Panc1 (cell line): ENCODE measurements at regions not wholly inside any gene's neighbourhood (a gene's known extent, or its start where the extent isn't known, plus 50 kb on each side); places are given as distances from the start of the nearest gene placed in this dataset.

Experiments
- POLR2AphosphoS5 ChIP-seq: IDR thresholded peaks from 2 replicates; pipeline ENCODE4 v1.6.1; 2012; ENCODE audit warnings: mild to moderate bottlenecking, low read depth, low read length, moderate library complexity
- SIN3A ChIP-seq: IDR thresholded peaks from 2 replicates; pipeline ENCODE4 v1.6.1; 2012; ENCODE audit warnings: low read depth, mild to moderate bottlenecking, low read length, moderate library complexity, borderline replicate concordance; ENCODE audit not compliant: insufficient read depth
- TCF7L2 ChIP-seq: IDR thresholded peaks from 2 replicates; pipeline ENCODE4 v1.6.1; 2011; ENCODE audit warnings: mild to moderate bottlenecking, low read depth, low read length, inconsistent platforms
- TF ChIP-seq, protein P1 (sequence below): fragments of 450-650 bp; IDR thresholded peaks from 2 replicates; pipeline ENCODE4 v1.5.1; 2017; ENCODE audit warnings: mild to moderate bottlenecking
- TF ChIP-seq, protein P2 (sequence below), 2 experiments: IDR thresholded peaks; 2 replicates each; pipeline ENCODE4 v1.6.1; 2011 to 2012; ENCODE audit warnings: low read depth in 2 of 2, control low read depth in 1 of 2, low read length in 1 of 2, mild to moderate bottlenecking in 1 of 2, moderate library complexity in 1 of 2; ENCODE audit not compliant: insufficient read depth in 1 of 2

DNA sequence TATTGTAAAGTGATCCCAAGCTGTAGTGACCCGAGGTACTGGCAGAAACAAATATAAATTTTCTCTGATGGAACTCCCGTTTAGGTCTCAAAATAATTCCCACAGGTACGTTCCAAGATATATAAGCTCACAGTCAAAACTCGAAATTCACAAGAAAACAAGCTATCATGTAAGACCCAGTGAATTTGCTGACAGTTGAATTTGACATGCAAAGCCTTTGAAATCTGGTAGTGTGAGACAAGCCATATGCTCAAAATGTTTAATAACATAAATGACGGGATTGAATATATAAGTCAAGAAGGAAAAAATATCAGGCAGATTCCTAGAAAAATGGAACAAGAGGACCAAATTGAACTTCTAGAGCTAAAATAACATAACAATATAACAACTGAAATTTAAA lies 252.8 kb downstream of the TMA16 start:
- TF ChIP-seq, protein P1, sequence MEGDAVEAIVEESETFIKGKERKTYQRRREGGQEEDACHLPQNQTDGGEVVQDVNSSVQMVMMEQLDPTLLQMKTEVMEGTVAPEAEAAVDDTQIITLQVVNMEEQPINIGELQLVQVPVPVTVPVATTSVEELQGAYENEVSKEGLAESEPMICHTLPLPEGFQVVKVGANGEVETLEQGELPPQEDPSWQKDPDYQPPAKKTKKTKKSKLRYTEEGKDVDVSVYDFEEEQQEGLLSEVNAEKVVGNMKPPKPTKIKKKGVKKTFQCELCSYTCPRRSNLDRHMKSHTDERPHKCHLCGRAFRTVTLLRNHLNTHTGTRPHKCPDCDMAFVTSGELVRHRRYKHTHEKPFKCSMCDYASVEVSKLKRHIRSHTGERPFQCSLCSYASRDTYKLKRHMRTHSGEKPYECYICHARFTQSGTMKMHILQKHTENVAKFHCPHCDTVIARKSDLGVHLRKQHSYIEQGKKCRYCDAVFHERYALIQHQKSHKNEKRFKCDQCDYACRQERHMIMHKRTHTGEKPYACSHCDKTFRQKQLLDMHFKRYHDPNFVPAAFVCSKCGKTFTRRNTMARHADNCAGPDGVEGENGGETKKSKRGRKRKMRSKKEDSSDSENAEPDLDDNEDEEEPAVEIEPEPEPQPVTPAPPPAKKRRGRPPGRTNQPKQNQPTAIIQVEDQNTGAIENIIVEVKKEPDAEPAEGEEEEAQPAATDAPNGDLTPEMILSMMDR, result no peak
- TF ChIP-seq POLR2AphosphoS5 (no peak), SIN3A (no peak), TCF7L2 (no peak)
- TF ChIP-seq, protein P2, sequence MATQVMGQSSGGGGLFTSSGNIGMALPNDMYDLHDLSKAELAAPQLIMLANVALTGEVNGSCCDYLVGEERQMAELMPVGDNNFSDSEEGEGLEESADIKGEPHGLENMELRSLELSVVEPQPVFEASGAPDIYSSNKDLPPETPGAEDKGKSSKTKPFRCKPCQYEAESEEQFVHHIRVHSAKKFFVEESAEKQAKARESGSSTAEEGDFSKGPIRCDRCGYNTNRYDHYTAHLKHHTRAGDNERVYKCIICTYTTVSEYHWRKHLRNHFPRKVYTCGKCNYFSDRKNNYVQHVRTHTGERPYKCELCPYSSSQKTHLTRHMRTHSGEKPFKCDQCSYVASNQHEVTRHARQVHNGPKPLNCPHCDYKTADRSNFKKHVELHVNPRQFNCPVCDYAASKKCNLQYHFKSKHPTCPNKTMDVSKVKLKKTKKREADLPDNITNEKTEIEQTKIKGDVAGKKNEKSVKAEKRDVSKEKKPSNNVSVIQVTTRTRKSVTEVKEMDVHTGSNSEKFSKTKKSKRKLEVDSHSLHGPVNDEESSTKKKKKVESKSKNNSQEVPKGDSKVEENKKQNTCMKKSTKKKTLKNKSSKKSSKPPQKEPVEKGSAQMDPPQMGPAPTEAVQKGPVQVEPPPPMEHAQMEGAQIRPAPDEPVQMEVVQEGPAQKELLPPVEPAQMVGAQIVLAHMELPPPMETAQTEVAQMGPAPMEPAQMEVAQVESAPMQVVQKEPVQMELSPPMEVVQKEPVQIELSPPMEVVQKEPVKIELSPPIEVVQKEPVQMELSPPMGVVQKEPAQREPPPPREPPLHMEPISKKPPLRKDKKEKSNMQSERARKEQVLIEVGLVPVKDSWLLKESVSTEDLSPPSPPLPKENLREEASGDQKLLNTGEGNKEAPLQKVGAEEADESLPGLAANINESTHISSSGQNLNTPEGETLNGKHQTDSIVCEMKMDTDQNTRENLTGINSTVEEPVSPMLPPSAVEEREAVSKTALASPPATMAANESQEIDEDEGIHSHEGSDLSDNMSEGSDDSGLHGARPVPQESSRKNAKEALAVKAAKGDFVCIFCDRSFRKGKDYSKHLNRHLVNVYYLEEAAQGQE (IDR thresholded peaks at IDR 0.05; ENCODE audit: insufficient read depth in 1 of 2, low read depth in 2 of 2, low read length in 1 of 2), result no peak
